CD14-positive monocyte (primary cell): ENCODE measurements at regions not wholly inside any gene's neighbourhood (a gene's known extent, or its start where the extent isn't known, plus 50 kb on each side); places are given as distances from the start of the nearest gene placed in this dataset.

Experiments used
- DNase-seq, 3 donors: peaks; one replicate each; pipeline ENCODE4 v3.0.0-alpha.2; 2011 to 2022
- H2AFZ ChIP-seq: 2 replicates; pipeline ENCODE4 v1.6.0; 2012; ENCODE audit warnings: mild to moderate bottlenecking, low read depth, low read length, inconsistent platforms; ENCODE audit not compliant: insufficient read depth, poor library complexity, severe bottlenecking
- H3K27ac ChIP-seq, 2 donors: 1 replicate in 1 of 2; 2 replicates in 1 of 2; pipeline ENCODE4 v1.5.1; 2012 to 2013; ENCODE audit warnings: low read length in 2 of 2, control low read depth in 1 of 2, inconsistent platforms in 1 of 2, low read depth in 1 of 2, mild to moderate bottlenecking in 1 of 2
- H3K27me3 ChIP-seq, 2 donors: one replicate each; pipeline versions ENCODE4 v1.6.0 to v1.6.1; 2011 to 2013; ENCODE audit warnings: low read length in 2 of 2; ENCODE audit not compliant: control insufficient read depth in 2 of 2, insufficient read depth in 2 of 2
- H3K36me3 ChIP-seq, 2 donors: replicated peaks in 1 of 2; 1 replicate in 1 of 2; 2 replicates in 1 of 2; pipeline versions ENCODE4 v1.5.1 to v1.6.1; 2012 to 2013; ENCODE audit warnings: low read length in 2 of 2, control low read depth in 1 of 2, inconsistent platforms in 1 of 2, mild to moderate bottlenecking in 1 of 2; ENCODE audit not compliant: insufficient read depth in 2 of 2, control insufficient read depth in 1 of 2
- H3K4me1 ChIP-seq, 2 donors: 1 replicate in 1 of 2; 2 replicates in 1 of 2; pipeline versions ENCODE4 v1.5.1 to v1.6.1; 2012 to 2013; ENCODE audit warnings: low read length in 2 of 2, control low read depth in 1 of 2, inconsistent platforms in 1 of 2, mild to moderate bottlenecking in 1 of 2, moderate library complexity in 1 of 2; ENCODE audit not compliant: insufficient read depth in 2 of 2, control insufficient read depth in 1 of 2
- H3K4me2 ChIP-seq: replicated peaks from 2 replicates; pipeline ENCODE3; 2012; ENCODE audit warnings: low read length, moderate library complexity, mild to moderate bottlenecking; ENCODE audit not compliant: poor library complexity, severe bottlenecking; ENCODE audit errors: extremely low read depth
- H3K4me3 ChIP-seq, 3 experiments: fragments of 200-600 bp in 1 of 3; sonication (generic) in 1 of 3; replicated peaks in 1 of 3; 1 replicate in 2 of 3; 2 replicates in 1 of 3; pipeline ENCODE4 v1.5.1; 2011 to 2013; ENCODE audit warnings: low read length in 3 of 3, mild to moderate bottlenecking in 3 of 3, control low read depth in 2 of 3, low read depth in 2 of 3, inconsistent platforms in 1 of 3, moderate library complexity in 1 of 3
- H3K79me2 ChIP-seq: 2 replicates; pipeline ENCODE4 v1.6.0; 2012; ENCODE audit warnings: mild to moderate bottlenecking, control low read depth, inconsistent platforms, low read length, moderate library complexity; ENCODE audit not compliant: insufficient read depth
- H3K9ac ChIP-seq: 2 replicates; pipeline ENCODE4 v1.6.0; 2017; ENCODE audit warnings: low read length, mild to moderate bottlenecking; ENCODE audit not compliant: insufficient read depth, poor library complexity, severe bottlenecking
- H3K9me3 ChIP-seq, 2 donors: replicated peaks in 1 of 2; 1 replicate in 1 of 2; 2 replicates in 1 of 2; pipeline versions ENCODE4 v1.5.1 to v1.6.1; 2012 to 2013; ENCODE audit warnings: low read length in 2 of 2, control low read depth in 1 of 2; ENCODE audit not compliant: control insufficient read depth in 1 of 2, insufficient read depth in 1 of 2
- H4K20me1 ChIP-seq: 2 replicates; pipeline ENCODE4 v1.6.0; 2012; ENCODE audit warnings: mild to moderate bottlenecking, low read length, control low read depth, moderate library complexity; ENCODE audit not compliant: insufficient read depth
- H3K27ac Mint-ChIP-seq, 7 donors: one replicate each; pipeline ENCODE4 v1.8.0; 2020; ENCODE audit warnings: mild to moderate bottlenecking in 7 of 7, mixed read lengths in 7 of 7, moderate library complexity in 6 of 7, inconsistent platforms in 2 of 7
- H3K27me3 Mint-ChIP-seq, 3 donors: one replicate each; pipeline ENCODE4 v1.8.0; 2021 to 2022; ENCODE audit warnings: low read depth in 3 of 3, mild to moderate bottlenecking in 3 of 3, mixed read lengths in 3 of 3, moderate library complexity in 3 of 3, inconsistent platforms in 1 of 3
- H3K36me3 Mint-ChIP-seq, 2 donors: one replicate each; pipeline ENCODE4 v1.8.0; 2020; ENCODE audit warnings: mixed read lengths in 2 of 2, inconsistent platforms in 1 of 2, mild to moderate bottlenecking in 1 of 2
- H3K4me1 Mint-ChIP-seq: one replicate; pipeline ENCODE4 v1.8.0; 2020; ENCODE audit warnings: mild to moderate bottlenecking, mixed read lengths
- H3K4me3 Mint-ChIP-seq, 2 donors: one replicate each; pipeline ENCODE4 v1.8.0; 2020; ENCODE audit warnings: mild to moderate bottlenecking in 2 of 2, mixed read lengths in 2 of 2, moderate library complexity in 1 of 2
- H3K9me3 Mint-ChIP-seq, 7 donors: one replicate each; pipeline ENCODE4 v1.8.0; 2020 to 2022; ENCODE audit warnings: mixed read lengths in 7 of 7, mild to moderate bottlenecking in 6 of 7, moderate library complexity in 6 of 7, inconsistent platforms in 2 of 7
- WGBS: methylation state at CpG from one replicate; pipeline ENCODE4 v1.1.5; 2013; ENCODE audit warnings: missing lambda C conversion rate; ENCODE audit not compliant: insufficient coverage; 5-methylcytosine and 5-hydroxymethylcytosine counted together
- intact Hi-C, 2 donors: fragments of 100-400 bp; cut with micrococcal nuclease; formaldehyde crosslinking; loops; one replicate each; pipeline versions ENCODE4 v1.15.0 to v1.15.1; 2023
- TF ChIP-seq, protein P1 (sequence below): fragments of 200-600 bp; IDR thresholded peaks from one replicate; pipeline ENCODE4 v1.8.0; 2022; ENCODE audit warnings: antibody characterized with exemption, mild to moderate bottlenecking

DNA sequence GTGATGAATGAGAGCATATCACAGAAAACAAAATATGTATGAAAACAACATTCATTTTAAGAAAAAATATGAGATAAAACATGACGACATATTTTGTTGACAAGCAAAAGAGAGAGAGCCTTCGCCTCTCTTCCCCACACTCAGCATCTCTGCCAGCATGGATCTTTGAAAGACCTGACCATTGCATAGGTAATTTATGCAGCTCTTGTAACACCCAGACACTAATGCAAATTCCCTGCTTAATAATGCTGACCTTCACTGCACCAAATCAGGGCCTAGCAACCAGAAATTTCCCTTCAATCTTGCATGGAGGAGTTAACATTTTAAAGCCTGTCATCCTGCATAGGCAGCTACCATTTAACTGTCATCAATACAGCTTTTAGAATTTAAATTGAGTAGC is 50.0 kb upstream of the CNR1 start:
- H3K4me1 Mint-ChIP-seq, result no peaks in the 10 kb centered on the region
- WGBS, result no CpG with 5 or more reads among the region's 2 CpGs
- H3K36me3 Mint-ChIP-seq, result no peaks in the 10 kb centered on the region
- H3K27ac Mint-ChIP-seq, result no peak overlapping the region
- Histone ChIP-seq H3K9ac (no peak overlapping the region), H3K9me3 (no peaks in the 10 kb centered on the region), H3K36me3 (no peaks in the 10 kb centered on the region), H3K27ac (no peak overlapping the region), H3K4me3 (no peak overlapping the region), H3K27me3 (no peaks in the 10 kb centered on the region), H4K20me1 (no peaks in the 10 kb centered on the region), H3K4me1 (no peaks in the 10 kb centered on the region), H3K4me2 (no peak overlapping the region), H3K79me2 (no peaks in the 10 kb centered on the region), H2AFZ (no peak overlapping the region)
- no peak overlapping the region for H3K4me3 Mint-ChIP-seq
- intact Hi-C loops, result no loop called here
- H3K27me3 Mint-ChIP-seq, result peaks cover 2 to 3% (median 2%) of the 10 kb centered on the region in 3 donors
- DNase-seq, result no peak
- H3K9me3 Mint-ChIP-seq, result peaks cover 0 to 4% (median 0%) of the 10 kb centered on the region in 7 donors
- TF ChIP-seq, protein P1, sequence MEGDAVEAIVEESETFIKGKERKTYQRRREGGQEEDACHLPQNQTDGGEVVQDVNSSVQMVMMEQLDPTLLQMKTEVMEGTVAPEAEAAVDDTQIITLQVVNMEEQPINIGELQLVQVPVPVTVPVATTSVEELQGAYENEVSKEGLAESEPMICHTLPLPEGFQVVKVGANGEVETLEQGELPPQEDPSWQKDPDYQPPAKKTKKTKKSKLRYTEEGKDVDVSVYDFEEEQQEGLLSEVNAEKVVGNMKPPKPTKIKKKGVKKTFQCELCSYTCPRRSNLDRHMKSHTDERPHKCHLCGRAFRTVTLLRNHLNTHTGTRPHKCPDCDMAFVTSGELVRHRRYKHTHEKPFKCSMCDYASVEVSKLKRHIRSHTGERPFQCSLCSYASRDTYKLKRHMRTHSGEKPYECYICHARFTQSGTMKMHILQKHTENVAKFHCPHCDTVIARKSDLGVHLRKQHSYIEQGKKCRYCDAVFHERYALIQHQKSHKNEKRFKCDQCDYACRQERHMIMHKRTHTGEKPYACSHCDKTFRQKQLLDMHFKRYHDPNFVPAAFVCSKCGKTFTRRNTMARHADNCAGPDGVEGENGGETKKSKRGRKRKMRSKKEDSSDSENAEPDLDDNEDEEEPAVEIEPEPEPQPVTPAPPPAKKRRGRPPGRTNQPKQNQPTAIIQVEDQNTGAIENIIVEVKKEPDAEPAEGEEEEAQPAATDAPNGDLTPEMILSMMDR, result no peak
